ENCODE measurements at regions not wholly inside any gene's neighbourhood (a gene's known extent, or its start where the extent isn't known, plus 50 kb on each side); places are given as distances from the start of the nearest gene placed in this dataset.

GRCh38 chr5:4661326-4661725 lies 478.8 kb upstream of the ADAMTS16 start:
- Histone ChIP-seq H3K9me3 (ENCODE audit: control insufficient read depth, insufficient read depth, low read depth, low read length) (no peaks in the 10 kb centered on the region), H3K27ac (ENCODE audit: extremely low read depth, low read depth, low read length) (no peak overlapping the region), H3K36me3 (ENCODE audit: control insufficient read depth in 2 of 2, insufficient read depth in 1 of 2, low read length in 2 of 2) (no peaks in the 10 kb centered on the region), H3K4me3 (ENCODE audit: low read depth, low read length) (no peak overlapping the region), H3K4me1 (ENCODE audit: control insufficient read depth, insufficient read depth, low read length) (no peaks in the 10 kb centered on the region)
- CTCF ChIA-PET, result no interaction called here
- POLR2A ChIA-PET, result no interaction called here
- TF ChIP-seq, protein P1, sequence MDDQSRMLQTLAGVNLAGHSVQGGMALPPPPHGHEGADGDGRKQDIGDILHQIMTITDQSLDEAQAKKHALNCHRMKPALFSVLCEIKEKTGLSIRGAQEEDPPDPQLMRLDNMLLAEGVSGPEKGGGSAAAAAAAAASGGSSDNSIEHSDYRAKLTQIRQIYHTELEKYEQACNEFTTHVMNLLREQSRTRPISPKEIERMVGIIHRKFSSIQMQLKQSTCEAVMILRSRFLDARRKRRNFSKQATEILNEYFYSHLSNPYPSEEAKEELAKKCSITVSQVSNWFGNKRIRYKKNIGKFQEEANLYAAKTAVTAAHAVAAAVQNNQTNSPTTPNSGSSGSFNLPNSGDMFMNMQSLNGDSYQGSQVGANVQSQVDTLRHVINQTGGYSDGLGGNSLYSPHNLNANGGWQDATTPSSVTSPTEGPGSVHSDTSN (CRISPR knock-in tag; IDR thresholded peaks at IDR 0.05), result no peak
- TF ChIP-seq ZFP41 (tag by site-specific recombination; IDR thresholded peaks at IDR 0.05; ENCODE audit: borderline replicate concordance) (no peak), ZNF155 (tag by site-specific recombination; IDR thresholded peaks at IDR 0.05) (no peak), ZNF830 (tag by site-specific recombination; IDR thresholded peaks at IDR 0.05; ENCODE audit: low read depth) (no peak), ZNF677 (tag by site-specific recombination; IDR thresholded peaks at IDR 0.05) (no peak), TRIM28 (IDR thresholded peaks at IDR 0.05; ENCODE audit: borderline replicate concordance, low read length) (no peak), ZSCAN30 (tag by site-specific recombination; IDR thresholded peaks at IDR 0.05) (no peak), ZIC2 (tag by site-specific recombination; IDR thresholded peaks at IDR 0.05) (no peak), ZNF433 (tag by site-specific recombination; IDR thresholded peaks at IDR 0.05; ENCODE audit: low read depth) (no peak), ZNF114 (tag by site-specific recombination; IDR thresholded peaks at IDR 0.05) (no peak), ZNF560 (tag by site-specific recombination; IDR thresholded peaks at IDR 0.05; ENCODE audit: borderline replicate concordance) (no peak), PRDM1 (tag by site-specific recombination; IDR thresholded peaks at IDR 0.05) (no peak), KLF16 (tag by site-specific recombination; IDR thresholded peaks at IDR 0.05) (no peak)

GRCh38 chr5:4661836-4662235 lies 478.3 kb upstream of the ADAMTS16 start:
- TF ChIP-seq ELK4 (IDR thresholded peaks at IDR 0.05; ENCODE audit: borderline replicate concordance, low read depth, low read length) (no peak), ZNF626 (tag by site-specific recombination; IDR thresholded peaks at IDR 0.05) (no peak), YY1 (tag by site-specific recombination; IDR thresholded peaks at IDR 0.05) (no peak), EGR2 (tag by site-specific recombination; IDR thresholded peaks at IDR 0.05; ENCODE audit: low read depth) (no peak), RBAK (tag by site-specific recombination; IDR thresholded peaks at IDR 0.05) (no peak), ZNF792 (tag by site-specific recombination; IDR thresholded peaks at IDR 0.05) (no peak), ZNF266 (tag by site-specific recombination; IDR thresholded peaks at IDR 0.05; ENCODE audit: low read depth) (no peak), ZNF302 (tag by site-specific recombination; IDR thresholded peaks at IDR 0.05; ENCODE audit: low read depth) (no peak)
- no peaks in the 10 kb centered on the region for H3K4me1 ChIP-seq (ENCODE audit: control insufficient read depth, insufficient read depth, low read length)
- CTCF ChIA-PET, result no interaction called here
- H3K4me3 ChIP-seq (ENCODE audit: low read depth, low read length), result no peak overlapping the region
- no peaks in the 10 kb centered on the region for H3K36me3 ChIP-seq (ENCODE audit: control insufficient read depth in 2 of 2, insufficient read depth in 1 of 2, low read length in 2 of 2)
- H3K9me3 ChIP-seq (ENCODE audit: control insufficient read depth, insufficient read depth, low read depth, low read length), result no peaks in the 10 kb centered on the region
- POLR2A ChIA-PET, result no interaction called here
- no peak overlapping the region for H3K27ac ChIP-seq (ENCODE audit: extremely low read depth, low read depth, low read length)

DNA sequence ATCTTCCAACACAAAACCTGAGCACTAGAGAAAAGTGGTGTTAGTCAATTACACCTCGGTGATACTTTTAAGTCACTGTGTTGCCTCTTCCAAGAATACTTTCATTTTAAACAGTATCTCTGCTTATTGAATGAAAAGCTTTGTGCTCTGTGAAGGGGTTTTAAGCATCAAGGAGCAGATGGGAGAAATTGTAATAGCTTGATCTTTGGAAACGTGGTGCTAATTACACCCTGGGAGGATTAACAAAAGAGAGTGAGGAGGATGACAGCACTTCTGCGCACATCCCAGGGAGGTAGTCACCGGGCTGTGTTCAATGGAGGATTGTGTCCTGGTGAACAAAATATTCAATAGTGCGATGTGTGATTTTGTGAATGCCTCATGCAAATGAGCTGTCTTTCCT lies 477.4 kb upstream of the ADAMTS16 start:
- CTCF ChIA-PET, result interaction anchor here (0.6 to 0.9 kb wide), 3 partner anchors 14 to 300 kb away, joined by 3 to 4 read pairs (median 3); no protein-coding TSS in a partner anchor
- H3K9me3 ChIP-seq (ENCODE audit: control insufficient read depth, insufficient read depth, low read depth, low read length), result no peaks in the 10 kb centered on the region
- H3K4me3 ChIP-seq (ENCODE audit: low read depth, low read length), result no peak overlapping the region
- H3K27ac ChIP-seq (ENCODE audit: extremely low read depth, low read depth, low read length), result no peak overlapping the region
- H3K4me1 ChIP-seq (ENCODE audit: control insufficient read depth, insufficient read depth, low read length), result no peaks in the 10 kb centered on the region
- POLR2A ChIA-PET, result no interaction called here
- H3K36me3 ChIP-seq (ENCODE audit: control insufficient read depth in 2 of 2, insufficient read depth in 1 of 2, low read length in 2 of 2), result no peaks in the 10 kb centered on the region
- no peak for TF ChIP-seq ZNF664 (tag by site-specific recombination; IDR thresholded peaks at IDR 0.05)
- no peak for TF ChIP-seq ZBTB8A (tag by site-specific recombination; IDR thresholded peaks at IDR 0.05)
- TF ChIP-seq MYNN (tag by site-specific recombination; IDR thresholded peaks at IDR 0.05; ENCODE audit: borderline replicate concordance), result no peak
- TF ChIP-seq ZNF366 (tag by site-specific recombination; conservative IDR thresholded peaks at IDR 0.05), result no peak
- TF ChIP-seq ZNF596 (tag by site-specific recombination; IDR thresholded peaks at IDR 0.05), result no peak
- TF ChIP-seq ZNF830 (tag by site-specific recombination; IDR thresholded peaks at IDR 0.05; ENCODE audit: low read depth), result no peak
- no peak for TF ChIP-seq SP3 (tag by site-specific recombination; IDR thresholded peaks at IDR 0.05)
- TF ChIP-seq ZNF48 (tag by site-specific recombination; IDR thresholded peaks at IDR 0.05), result no peak
- no peak for TF ChIP-seq ZNF16 (tag by site-specific recombination; IDR thresholded peaks at IDR 0.05; ENCODE audit: low read depth)
- TF ChIP-seq ZNF488 (tag by site-specific recombination; IDR thresholded peaks at IDR 0.05), result no peak
- no peak for TF ChIP-seq ZNF423 (tag by site-specific recombination; IDR thresholded peaks at IDR 0.05)
- no peak for TF ChIP-seq SCRT1 (tag by site-specific recombination; IDR thresholded peaks at IDR 0.05; ENCODE audit: borderline replicate concordance)
- no peak for TF ChIP-seq ZNF394 (tag by site-specific recombination; IDR thresholded peaks at IDR 0.05; ENCODE audit: borderline replicate concordance)
- no peak for TF ChIP-seq ZFP69B (tag by site-specific recombination; IDR thresholded peaks at IDR 0.05)
